Loucy (cell line): ENCODE measurements at regions not wholly inside any gene's neighbourhood (a gene's known extent, or its start where the extent isn't known, plus 50 kb on each side); places are given as distances from the start of the nearest gene placed in this dataset.
A peak's percentile ranks its signal among the peaks of the same experiment; 100 is the strongest.

Source experiments
- EZH2phosphoT487 ChIP-seq: fragments of 200-600 bp; IDR thresholded peaks from 2 replicates; pipeline ENCODE4 v1.6.1; 2018; ENCODE audit warnings: antibody characterized with exemption, mild to moderate bottlenecking, moderate library complexity, borderline replicate concordance
- TF ChIP-seq, protein P1 (sequence below): fragments of 200-600 bp; sonication (generic); conservative IDR thresholded peaks from 2 replicates; pipeline ENCODE4 v1.5.1; 2014; ENCODE audit warnings: mild to moderate bottlenecking, antibody characterized with exemption, low read length

DNA sequence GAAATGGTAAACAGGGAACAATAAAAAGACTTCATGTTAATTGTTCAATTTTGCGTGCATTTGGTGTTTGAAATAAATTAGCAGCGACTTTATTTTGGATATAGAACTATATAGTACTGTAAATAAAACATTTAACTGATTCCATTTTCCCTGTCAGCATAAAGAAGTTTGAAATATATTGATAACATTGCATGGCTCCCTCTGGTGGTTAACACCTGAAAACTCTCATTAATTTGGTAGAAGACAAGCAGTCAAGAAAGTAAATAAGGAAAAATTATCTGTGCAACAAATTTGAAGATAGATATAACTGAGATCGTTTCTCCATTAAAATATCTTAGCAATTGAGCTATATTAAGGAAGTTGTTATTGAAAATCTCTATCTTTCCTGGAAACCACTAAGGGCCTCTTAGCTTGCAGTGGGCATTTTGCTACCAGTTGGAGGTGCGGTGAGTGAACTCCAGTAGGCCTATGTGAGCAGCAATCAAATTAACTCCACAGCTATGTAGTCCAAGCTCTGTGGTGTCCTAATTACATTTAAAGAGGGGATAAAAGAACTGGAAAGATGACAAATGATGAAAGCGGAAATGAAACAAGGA lies 435.7 kb upstream of the FKBP1C start:
- TF ChIP-seq EZH2phosphoT487, result no peak
- TF ChIP-seq, protein P1, sequence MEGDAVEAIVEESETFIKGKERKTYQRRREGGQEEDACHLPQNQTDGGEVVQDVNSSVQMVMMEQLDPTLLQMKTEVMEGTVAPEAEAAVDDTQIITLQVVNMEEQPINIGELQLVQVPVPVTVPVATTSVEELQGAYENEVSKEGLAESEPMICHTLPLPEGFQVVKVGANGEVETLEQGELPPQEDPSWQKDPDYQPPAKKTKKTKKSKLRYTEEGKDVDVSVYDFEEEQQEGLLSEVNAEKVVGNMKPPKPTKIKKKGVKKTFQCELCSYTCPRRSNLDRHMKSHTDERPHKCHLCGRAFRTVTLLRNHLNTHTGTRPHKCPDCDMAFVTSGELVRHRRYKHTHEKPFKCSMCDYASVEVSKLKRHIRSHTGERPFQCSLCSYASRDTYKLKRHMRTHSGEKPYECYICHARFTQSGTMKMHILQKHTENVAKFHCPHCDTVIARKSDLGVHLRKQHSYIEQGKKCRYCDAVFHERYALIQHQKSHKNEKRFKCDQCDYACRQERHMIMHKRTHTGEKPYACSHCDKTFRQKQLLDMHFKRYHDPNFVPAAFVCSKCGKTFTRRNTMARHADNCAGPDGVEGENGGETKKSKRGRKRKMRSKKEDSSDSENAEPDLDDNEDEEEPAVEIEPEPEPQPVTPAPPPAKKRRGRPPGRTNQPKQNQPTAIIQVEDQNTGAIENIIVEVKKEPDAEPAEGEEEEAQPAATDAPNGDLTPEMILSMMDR, result peak; percentile 73
